ENCODE measurements at regions not wholly inside any gene's neighbourhood (a gene's known extent, or its start where the extent isn't known, plus 50 kb on each side); places are given as distances from the start of the nearest gene placed in this dataset.
A peak's percentile ranks its signal among the peaks of the same experiment; 100 is the strongest.

DNA sequence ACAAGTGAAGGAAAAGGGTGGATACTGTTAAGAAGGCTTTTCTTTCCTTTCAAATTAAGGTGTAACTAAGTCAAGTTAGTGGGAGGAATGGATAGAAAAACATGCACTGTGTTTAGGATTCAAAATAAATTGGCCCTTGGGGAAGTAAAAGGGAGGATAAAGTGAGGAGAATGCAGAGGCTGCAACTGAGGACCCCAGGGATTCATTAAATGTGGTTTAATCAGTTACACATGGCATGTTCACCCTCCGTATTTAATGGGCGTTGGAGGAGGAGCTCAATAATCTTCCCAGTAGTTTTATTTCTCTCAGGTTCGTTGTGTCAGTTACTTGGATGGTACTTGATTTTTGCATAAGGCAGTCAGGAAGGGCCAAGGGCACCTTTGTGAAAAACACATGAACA is 966.3 kb downstream of the JRKL start:
- no peak overlapping the region for H3K4me3 ChIP-seq (ENCODE audit: low read depth in 1 of 2, low read length in 2 of 2)
- H3K36me3 ChIP-seq (ENCODE audit: control insufficient read depth in 1 of 2, insufficient read depth in 2 of 2, low read length in 2 of 2) = no peaks in the 10 kb centered on the region
- no peaks in the 10 kb centered on the region for H3K9me3 ChIP-seq (ENCODE audit: control insufficient read depth in 1 of 2, low read length in 2 of 2)
- no peaks in the 10 kb centered on the region for H3K4me1 ChIP-seq (ENCODE audit: control insufficient read depth in 1 of 2, insufficient read depth in 2 of 2, low read length in 2 of 2)
- H3K27me3 ChIP-seq (ENCODE audit: low read depth, low read length) = no peaks in the 10 kb centered on the region
- H3K27ac ChIP-seq (ENCODE audit: low read length) = no peak overlapping the region

DNA sequence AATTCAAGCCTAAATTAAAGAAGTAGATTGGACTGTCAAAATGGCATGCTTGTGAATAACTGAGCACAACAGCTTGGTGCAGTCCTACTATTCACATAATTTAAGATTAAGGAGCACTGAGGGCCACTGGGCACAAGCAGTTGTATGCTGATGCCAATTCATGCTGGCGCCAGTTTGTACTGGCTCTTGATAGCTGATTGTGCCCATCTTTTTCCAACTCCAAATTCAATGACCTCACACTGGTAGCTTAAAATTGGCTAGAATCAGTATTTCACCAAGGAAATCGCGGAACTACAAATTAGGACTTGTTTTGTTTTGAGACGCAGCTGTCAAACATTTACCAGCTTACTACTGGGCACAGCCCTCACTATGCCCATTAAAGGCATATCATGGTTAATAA is 969.2 kb downstream of the JRKL start:
- no peaks in the 10 kb centered on the region for H3K4me1 ChIP-seq (ENCODE audit: control insufficient read depth in 1 of 2, insufficient read depth in 2 of 2, low read length in 2 of 2)
- no peak overlapping the region for H3K4me3 ChIP-seq (ENCODE audit: low read depth in 1 of 2, low read length in 2 of 2)

DNA sequence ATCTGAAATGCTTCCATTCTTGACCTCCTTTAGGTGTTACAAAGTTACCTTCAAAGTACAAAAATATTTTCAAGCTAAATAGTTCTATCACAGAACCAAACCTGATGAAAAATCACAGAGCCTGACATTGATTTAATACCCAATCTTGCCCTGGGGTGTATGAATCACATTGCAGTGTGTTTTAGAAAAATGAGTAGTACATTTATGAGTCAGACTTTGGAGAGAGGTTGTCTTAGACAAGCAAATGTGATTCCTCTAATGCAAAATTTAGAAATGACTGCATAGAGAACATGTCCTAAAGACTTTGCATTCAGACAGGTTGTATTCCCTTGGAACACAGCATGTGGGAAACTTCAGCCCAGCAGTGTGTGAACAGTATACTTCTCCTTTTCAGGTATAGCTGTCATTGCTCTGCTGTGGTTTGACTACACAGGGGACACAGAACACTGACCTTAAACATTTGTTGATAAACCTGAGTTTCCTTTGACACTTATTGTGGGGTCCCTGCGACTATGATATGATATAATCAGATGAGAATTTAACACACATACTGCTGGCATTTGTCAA is 972.1 kb downstream of the JRKL start:
- Histone ChIP-seq H3K27ac (ENCODE audit: low read length) (no peak overlapping the region), H3K9me3 (ENCODE audit: control insufficient read depth in 1 of 2, low read length in 2 of 2) (peaks cover 0 to 4% of the 10 kb centered on the region in 2 donors), H3K4me3 (ENCODE audit: low read depth in 1 of 2, low read length in 2 of 2) (no peak overlapping the region), H3K27me3 (ENCODE audit: low read depth, low read length) (no peaks in the 10 kb centered on the region), H3K36me3 (ENCODE audit: control insufficient read depth in 1 of 2, insufficient read depth in 2 of 2, low read length in 2 of 2) (no peaks in the 10 kb centered on the region), H3K4me1 (ENCODE audit: control insufficient read depth in 1 of 2, insufficient read depth in 2 of 2, low read length in 2 of 2) (no peaks in the 10 kb centered on the region)

More for the DNA sequence above, 969.2 kb downstream of the JRKL start:
- no peaks in the 10 kb centered on the region for H3K27me3 ChIP-seq (ENCODE audit: low read depth, low read length)
- no peak overlapping the region for H3K27ac ChIP-seq (ENCODE audit: low read length)
- H3K36me3 ChIP-seq (ENCODE audit: control insufficient read depth in 1 of 2, insufficient read depth in 2 of 2, low read length in 2 of 2) = no peaks in the 10 kb centered on the region
- H3K9me3 ChIP-seq (ENCODE audit: control insufficient read depth in 1 of 2, low read length in 2 of 2) = no peaks in the 10 kb centered on the region

DNA sequence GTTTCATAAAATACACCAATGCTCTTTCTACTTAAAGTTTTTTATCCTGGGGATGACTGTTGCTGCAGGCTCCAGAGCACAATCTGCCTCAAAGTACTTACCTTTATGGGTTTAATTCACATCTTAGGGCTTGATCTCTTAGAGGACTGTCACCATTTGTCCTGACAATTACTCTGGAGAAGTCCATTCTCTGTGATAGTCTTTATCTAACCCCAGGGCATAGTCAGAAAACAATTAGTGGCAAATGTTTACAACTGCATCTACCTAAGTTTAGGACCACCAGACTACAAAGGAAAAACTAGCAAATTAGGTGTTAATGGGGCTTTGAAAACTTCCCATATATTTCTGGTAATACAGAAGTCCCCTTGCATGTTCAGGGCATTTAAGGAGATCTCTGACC is 973.5 kb downstream of the JRKL start:
- Histone ChIP-seq H3K27ac (ENCODE audit: low read length) (no peak overlapping the region), H3K9me3 (ENCODE audit: control insufficient read depth in 1 of 2, low read length in 2 of 2) (peaks cover 0 to 4% of the 10 kb centered on the region in 2 donors), H3K4me1 (ENCODE audit: control insufficient read depth in 1 of 2, insufficient read depth in 2 of 2, low read length in 2 of 2) (no peaks in the 10 kb centered on the region), H3K27me3 (ENCODE audit: low read depth, low read length) (no peaks in the 10 kb centered on the region), H3K36me3 (ENCODE audit: control insufficient read depth in 1 of 2, insufficient read depth in 2 of 2, low read length in 2 of 2) (no peaks in the 10 kb centered on the region), H3K4me3 (ENCODE audit: low read depth in 1 of 2, low read length in 2 of 2) (no peak overlapping the region)

DNA sequence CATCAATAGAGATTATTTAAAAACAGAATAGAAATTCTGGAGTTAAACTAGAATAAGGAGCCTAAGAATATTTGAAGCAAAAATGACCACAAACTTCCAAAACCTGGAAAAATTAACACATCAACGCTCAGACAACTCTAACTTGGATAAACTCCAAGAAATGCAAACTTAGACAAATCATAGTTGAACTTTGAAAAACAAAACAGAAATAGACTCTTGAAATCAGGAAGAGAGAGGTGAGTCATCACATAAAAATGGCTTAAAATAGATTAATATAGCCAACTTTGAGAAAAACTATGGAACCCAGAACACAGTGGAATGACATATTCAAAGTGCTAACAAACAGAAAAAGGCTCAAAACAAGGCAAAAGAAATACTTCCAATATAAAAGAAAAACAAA is 974.2 kb downstream of the JRKL start:
- no peaks in the 10 kb centered on the region for H3K4me1 ChIP-seq (ENCODE audit: control insufficient read depth in 1 of 2, insufficient read depth in 2 of 2, low read length in 2 of 2)
- no peaks in the 10 kb centered on the region for H3K36me3 ChIP-seq (ENCODE audit: control insufficient read depth in 1 of 2, insufficient read depth in 2 of 2, low read length in 2 of 2)
- peaks cover 0 to 4% of the 10 kb centered on the region in 2 donors for H3K9me3 ChIP-seq (ENCODE audit: control insufficient read depth in 1 of 2, low read length in 2 of 2)
- no peak overlapping the region for H3K4me3 ChIP-seq (ENCODE audit: low read depth in 1 of 2, low read length in 2 of 2)
- no peaks in the 10 kb centered on the region for H3K27me3 ChIP-seq (ENCODE audit: low read depth, low read length)
- H3K27ac ChIP-seq (ENCODE audit: low read length) = no peak overlapping the region

DNA sequence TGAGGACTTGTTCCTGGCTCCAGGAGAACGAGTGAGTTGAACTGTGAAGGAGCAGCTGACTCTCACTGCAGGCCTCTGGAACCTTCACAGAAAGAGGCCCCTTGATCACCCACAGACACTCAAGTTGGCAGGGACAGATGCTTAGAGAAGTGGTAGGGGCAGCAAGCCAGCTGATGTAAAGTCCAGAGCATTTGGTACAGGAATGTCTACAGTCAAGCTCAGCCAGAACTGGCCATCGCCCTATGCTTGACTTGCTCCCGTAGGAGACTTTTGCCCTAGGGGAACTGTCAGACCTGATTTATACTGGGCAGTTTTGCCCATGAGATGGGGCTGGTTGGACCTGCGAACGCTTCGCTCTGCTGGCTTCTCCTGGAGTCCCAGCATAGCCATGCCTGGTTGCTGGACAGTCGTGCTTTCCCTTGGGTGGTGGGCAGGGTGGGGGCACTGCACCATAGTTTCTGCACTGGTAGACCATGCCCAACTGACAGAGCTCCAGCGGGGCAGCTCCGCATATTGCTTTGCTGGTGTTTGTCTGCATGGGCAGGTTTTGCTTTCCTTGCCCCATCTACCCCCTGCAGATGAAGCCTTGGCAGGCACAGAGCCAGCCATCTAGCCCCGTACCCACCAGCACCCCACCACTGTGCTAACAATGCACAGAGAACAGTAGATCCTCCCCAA is 977.7 kb downstream of the JRKL start:
- H3K27ac ChIP-seq (ENCODE audit: low read length) = no peak overlapping the region
- peaks cover 0 to 7% of the 10 kb centered on the region in 2 donors for H3K9me3 ChIP-seq (ENCODE audit: control insufficient read depth in 1 of 2, low read length in 2 of 2)
- no peaks in the 10 kb centered on the region for H3K36me3 ChIP-seq (ENCODE audit: control insufficient read depth in 1 of 2, insufficient read depth in 2 of 2, low read length in 2 of 2)
- no peaks in the 10 kb centered on the region for H3K4me1 ChIP-seq (ENCODE audit: control insufficient read depth in 1 of 2, insufficient read depth in 2 of 2, low read length in 2 of 2)
- no peak overlapping the region for H3K4me3 ChIP-seq (ENCODE audit: low read depth in 1 of 2, low read length in 2 of 2)
- no peaks in the 10 kb centered on the region for H3K27me3 ChIP-seq (ENCODE audit: low read depth, low read length)

DNA sequence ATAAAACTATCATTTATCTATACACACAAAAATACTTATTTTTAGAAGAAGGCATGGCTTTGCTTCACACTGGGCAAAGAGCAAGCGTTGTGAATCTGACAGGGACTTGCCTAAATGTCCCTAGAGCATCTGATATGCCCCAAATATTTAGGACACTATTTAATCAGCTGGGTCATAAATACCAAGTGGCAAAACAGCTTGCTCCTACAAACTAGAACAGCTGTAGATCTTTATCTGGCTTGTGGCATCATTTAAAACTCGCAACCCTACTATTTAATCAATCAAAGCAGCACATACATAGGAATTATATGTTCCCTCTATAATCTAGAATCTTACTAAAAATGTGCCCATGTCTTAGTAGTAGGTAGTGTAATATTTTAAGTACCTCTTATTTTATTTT is 999.5 kb downstream of the JRKL start:
- no peaks in the 10 kb centered on the region for H3K27me3 ChIP-seq (ENCODE audit: low read depth, low read length)
- no peaks in the 10 kb centered on the region for H3K36me3 ChIP-seq (ENCODE audit: control insufficient read depth in 1 of 2, insufficient read depth in 2 of 2, low read length in 2 of 2)

DNA sequence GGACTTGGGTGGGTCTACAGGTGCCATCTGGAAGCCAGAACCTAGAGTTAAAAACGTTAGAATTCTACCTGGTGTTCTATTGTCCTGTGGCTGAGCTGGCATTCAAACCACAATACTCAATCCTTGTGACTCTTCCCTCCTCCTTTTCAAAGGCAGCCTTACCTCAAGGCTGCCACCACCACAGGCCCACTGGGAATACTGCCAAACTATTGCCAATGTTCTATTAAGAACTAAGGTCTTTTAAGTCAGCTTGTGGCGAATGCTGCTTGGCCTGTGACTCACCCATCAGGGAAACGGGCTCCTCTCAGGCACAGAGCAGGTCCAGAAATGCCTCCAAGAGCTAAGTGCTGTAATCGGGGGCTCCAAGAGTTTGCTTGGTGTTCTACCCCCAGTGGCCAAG is 1008.4 kb downstream of the JRKL start:
- H3K9me3 ChIP-seq (ENCODE audit: control insufficient read depth in 1 of 2, low read length in 2 of 2) = no peaks in the 10 kb centered on the region
- no peak overlapping the region for H3K27ac ChIP-seq (ENCODE audit: low read length)
- H3K27me3 ChIP-seq (ENCODE audit: low read depth, low read length) = no peaks in the 10 kb centered on the region
- no peaks in the 10 kb centered on the region for H3K36me3 ChIP-seq (ENCODE audit: control insufficient read depth in 1 of 2, insufficient read depth in 2 of 2, low read length in 2 of 2)
- H3K4me1 ChIP-seq (ENCODE audit: control insufficient read depth in 1 of 2, insufficient read depth in 2 of 2, low read length in 2 of 2) = no peaks in the 10 kb centered on the region
- no peak overlapping the region for H3K4me3 ChIP-seq (ENCODE audit: low read depth in 1 of 2, low read length in 2 of 2)

More for the DNA sequence above, 999.5 kb downstream of the JRKL start:
- Histone ChIP-seq H3K4me3 (ENCODE audit: low read depth in 1 of 2, low read length in 2 of 2) (no peak overlapping the region), H3K27ac (ENCODE audit: low read length) (no peak overlapping the region), H3K4me1 (ENCODE audit: control insufficient read depth in 1 of 2, insufficient read depth in 2 of 2, low read length in 2 of 2) (no peaks in the 10 kb centered on the region), H3K9me3 (ENCODE audit: control insufficient read depth in 1 of 2, low read length in 2 of 2) (no peaks in the 10 kb centered on the region)

DNA sequence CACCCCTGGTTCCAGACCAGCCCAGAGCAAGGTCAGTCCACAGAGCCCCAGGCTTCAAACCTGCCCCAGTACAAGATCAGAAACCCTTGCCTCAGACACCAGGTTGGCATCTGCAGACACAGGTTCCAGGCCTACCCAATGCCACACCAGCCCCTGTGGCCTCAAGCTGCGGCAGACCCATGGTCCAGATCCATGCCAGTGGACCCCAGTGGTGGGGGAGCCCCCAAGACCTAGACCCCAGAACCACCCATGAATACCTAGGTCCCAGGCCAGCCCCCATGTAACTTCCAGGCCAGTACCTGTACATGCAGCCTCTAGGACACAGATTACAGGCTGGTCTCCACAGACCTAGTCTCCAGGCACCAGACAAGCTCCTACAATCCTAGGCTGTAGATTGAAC is 1019.3 kb downstream of the JRKL start:
- Histone ChIP-seq H3K27ac (ENCODE audit: low read length) (no peak overlapping the region), H3K4me1 (ENCODE audit: control insufficient read depth in 1 of 2, insufficient read depth in 2 of 2, low read length in 2 of 2) (no peaks in the 10 kb centered on the region), H3K9me3 (ENCODE audit: control insufficient read depth in 1 of 2, low read length in 2 of 2) (peaks cover 2 to 12% of the 10 kb centered on the region in 2 donors), H3K4me3 (ENCODE audit: low read depth in 1 of 2, low read length in 2 of 2) (peak overlapping the region in 1 of 2 donors; percentile 1), H3K36me3 (ENCODE audit: control insufficient read depth in 1 of 2, insufficient read depth in 2 of 2, low read length in 2 of 2) (no peaks in the 10 kb centered on the region), H3K27me3 (ENCODE audit: low read depth, low read length) (no peaks in the 10 kb centered on the region)

DNA sequence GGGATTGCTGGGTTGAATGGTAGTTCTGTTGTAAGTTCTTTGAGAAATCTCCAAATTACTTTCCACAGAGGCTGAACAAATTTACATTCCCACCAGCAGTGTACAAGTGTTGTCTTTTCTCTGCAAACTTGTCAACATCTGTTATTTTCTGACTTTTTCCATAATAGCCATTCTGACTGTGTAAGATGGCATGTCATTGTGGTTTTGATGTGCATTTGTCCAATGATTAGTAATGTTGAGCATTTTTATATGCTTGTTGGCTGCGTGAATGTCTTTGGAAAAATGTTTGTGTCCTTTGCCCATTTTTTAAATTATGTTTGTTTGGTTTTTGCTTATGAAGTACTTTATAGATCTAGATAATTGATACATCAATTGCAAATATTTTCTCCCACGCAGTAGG is 1025.0 kb downstream of the JRKL start:
- Histone ChIP-seq H3K27me3 (ENCODE audit: low read depth, low read length) (no peaks in the 10 kb centered on the region), H3K4me3 (ENCODE audit: low read depth in 1 of 2, low read length in 2 of 2) (no peak overlapping the region), H3K9me3 (ENCODE audit: control insufficient read depth in 1 of 2, low read length in 2 of 2) (peaks cover 4 to 7% of the 10 kb centered on the region in 2 donors), H3K27ac (ENCODE audit: low read length) (no peak overlapping the region), H3K36me3 (ENCODE audit: control insufficient read depth in 1 of 2, insufficient read depth in 2 of 2, low read length in 2 of 2) (no peaks in the 10 kb centered on the region), H3K4me1 (ENCODE audit: control insufficient read depth in 1 of 2, insufficient read depth in 2 of 2, low read length in 2 of 2) (no peaks in the 10 kb centered on the region)

DNA sequence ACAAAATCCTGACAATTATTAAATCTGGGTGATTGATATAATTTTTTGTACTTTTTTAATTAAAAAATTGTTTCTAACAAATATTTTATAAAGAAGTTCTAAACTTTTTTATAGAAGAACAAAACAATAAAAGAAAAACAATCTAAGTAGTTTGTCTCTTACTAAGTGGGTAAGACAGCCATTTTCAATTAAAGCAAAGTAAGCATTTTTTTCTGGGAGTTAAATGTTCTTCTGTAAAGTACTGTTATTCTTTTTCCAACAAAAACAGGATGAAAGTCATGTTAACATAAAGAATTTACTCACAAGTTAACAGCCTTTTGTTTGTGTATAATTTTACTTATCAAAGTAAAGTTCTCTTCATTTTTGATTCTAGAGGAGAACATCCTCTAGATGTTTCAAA is 1029.9 kb downstream of the JRKL start:
- Histone ChIP-seq H3K27ac (ENCODE audit: low read length) (no peak overlapping the region), H3K36me3 (ENCODE audit: control insufficient read depth in 1 of 2, insufficient read depth in 2 of 2, low read length in 2 of 2) (no peaks in the 10 kb centered on the region), H3K9me3 (ENCODE audit: control insufficient read depth in 1 of 2, low read length in 2 of 2) (peaks cover 0 to 2% of the 10 kb centered on the region in 2 donors), H3K4me3 (ENCODE audit: low read depth in 1 of 2, low read length in 2 of 2) (no peak overlapping the region), H3K4me1 (ENCODE audit: control insufficient read depth in 1 of 2, insufficient read depth in 2 of 2, low read length in 2 of 2) (no peaks in the 10 kb centered on the region), H3K27me3 (ENCODE audit: low read depth, low read length) (no peaks in the 10 kb centered on the region)

DNA sequence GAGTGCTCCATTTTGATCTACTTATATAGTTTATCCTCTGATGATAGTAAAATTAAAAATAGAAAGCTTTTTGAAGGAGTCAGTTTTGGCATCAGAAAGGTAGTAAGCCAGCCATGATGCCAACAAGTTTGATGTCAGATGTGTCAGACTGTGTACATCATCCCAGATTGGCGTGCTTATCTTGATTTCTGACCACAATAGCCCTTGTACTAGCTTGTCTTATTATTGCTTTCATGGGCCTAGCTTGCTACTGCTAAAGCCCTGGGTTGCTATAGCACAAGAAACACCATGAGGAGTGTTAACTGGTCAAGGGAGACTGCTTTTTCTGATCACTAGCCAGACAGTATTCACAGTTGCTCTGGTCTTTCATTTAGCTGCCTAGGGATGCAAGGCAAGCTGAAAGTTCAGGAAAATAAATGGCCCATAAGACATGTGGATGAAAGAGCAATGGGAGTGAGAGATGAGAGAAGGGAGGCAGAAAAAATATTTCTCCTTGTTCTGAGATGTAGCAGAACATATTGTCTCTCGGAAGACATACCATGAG is 1038.5 kb downstream of the JRKL start:
- Histone ChIP-seq H3K4me1 (ENCODE audit: control insufficient read depth in 1 of 2, insufficient read depth in 2 of 2, low read length in 2 of 2) (no peaks in the 10 kb centered on the region), H3K4me3 (ENCODE audit: low read depth in 1 of 2, low read length in 2 of 2) (no peak overlapping the region), H3K9me3 (ENCODE audit: control insufficient read depth in 1 of 2, low read length in 2 of 2) (no peaks in the 10 kb centered on the region), H3K27me3 (ENCODE audit: low read depth, low read length) (no peaks in the 10 kb centered on the region), H3K36me3 (ENCODE audit: control insufficient read depth in 1 of 2, insufficient read depth in 2 of 2, low read length in 2 of 2) (no peaks in the 10 kb centered on the region), H3K27ac (ENCODE audit: low read length) (no peak overlapping the region)

Data from muscle layer of duodenum (tissue), 2 donors.